BJ (cell line): ENCODE measurements at regions not wholly inside any gene's neighbourhood (a gene's known extent, or its start where the extent isn't known, plus 50 kb on each side); places are given as distances from the start of the nearest gene placed in this dataset.

Source experiments
- CTCF ChIA-PET: fragments of 350-600 bp; formaldehyde crosslinking; extraction: SDS; loops from one replicate; lab custom pipeline; 2021; ENCODE audit warnings: antibody characterized with exemption, inconsistent platforms; lab: Yijun Ruan, JAX
- POLR2A ChIA-PET: fragments of 300-600 bp; sonication (Branson Sonifier 250); formaldehyde crosslinking; extraction: SDS; loops from one replicate; lab custom pipeline; 2021; ENCODE audit warnings: antibody characterized with exemption; lab: Charles Lee
- DNase-seq: peaks from one replicate; pipeline ENCODE4 v3.0.0-alpha.2; 2011; ENCODE audit warnings: low read depth
- H3K27me3 ChIP-seq: 2 replicates; pipeline ENCODE4 v1.6.0; 2011; ENCODE audit warnings: low read length; ENCODE audit not compliant: control insufficient read depth, insufficient read depth
- H3K36me3 ChIP-seq: 2 replicates; pipeline ENCODE4 v1.5.1; 2011; ENCODE audit warnings: low read length; ENCODE audit not compliant: control insufficient read depth, insufficient read depth
- H3K4me3 ChIP-seq: 2 replicates; pipeline ENCODE4 v1.5.1; 2011; ENCODE audit warnings: low read depth, mild to moderate bottlenecking, control low read depth, low read length
- TF ChIP-seq, protein P1 (sequence below): IDR thresholded peaks from 2 replicates; pipeline ENCODE4 v1.5.1; 2011; ENCODE audit warnings: low read depth, mild to moderate bottlenecking, control low read depth, inconsistent platforms, low read length, moderate library complexity; ENCODE audit not compliant: insufficient read depth

DNA sequence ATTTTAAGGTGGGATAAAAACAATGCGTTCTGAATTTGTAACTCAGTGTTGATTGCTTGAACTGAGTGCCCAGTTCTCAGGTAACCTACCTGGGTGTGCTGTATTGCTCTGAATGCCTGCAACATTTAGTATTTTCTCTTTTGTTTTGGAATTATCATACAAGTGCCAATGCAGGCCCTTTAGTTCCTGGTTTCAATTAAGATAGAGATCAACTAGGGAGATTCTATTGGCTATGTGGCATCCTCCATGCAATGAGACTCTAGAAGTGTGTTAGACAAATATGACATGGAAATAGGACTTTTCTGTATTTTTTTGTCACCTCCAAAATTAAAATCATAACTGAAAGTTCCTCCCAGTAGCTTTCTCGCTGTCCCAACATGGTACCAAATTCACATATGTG is 438.7 kb upstream of the IGFBP7 start:
- TF ChIP-seq, protein P1, sequence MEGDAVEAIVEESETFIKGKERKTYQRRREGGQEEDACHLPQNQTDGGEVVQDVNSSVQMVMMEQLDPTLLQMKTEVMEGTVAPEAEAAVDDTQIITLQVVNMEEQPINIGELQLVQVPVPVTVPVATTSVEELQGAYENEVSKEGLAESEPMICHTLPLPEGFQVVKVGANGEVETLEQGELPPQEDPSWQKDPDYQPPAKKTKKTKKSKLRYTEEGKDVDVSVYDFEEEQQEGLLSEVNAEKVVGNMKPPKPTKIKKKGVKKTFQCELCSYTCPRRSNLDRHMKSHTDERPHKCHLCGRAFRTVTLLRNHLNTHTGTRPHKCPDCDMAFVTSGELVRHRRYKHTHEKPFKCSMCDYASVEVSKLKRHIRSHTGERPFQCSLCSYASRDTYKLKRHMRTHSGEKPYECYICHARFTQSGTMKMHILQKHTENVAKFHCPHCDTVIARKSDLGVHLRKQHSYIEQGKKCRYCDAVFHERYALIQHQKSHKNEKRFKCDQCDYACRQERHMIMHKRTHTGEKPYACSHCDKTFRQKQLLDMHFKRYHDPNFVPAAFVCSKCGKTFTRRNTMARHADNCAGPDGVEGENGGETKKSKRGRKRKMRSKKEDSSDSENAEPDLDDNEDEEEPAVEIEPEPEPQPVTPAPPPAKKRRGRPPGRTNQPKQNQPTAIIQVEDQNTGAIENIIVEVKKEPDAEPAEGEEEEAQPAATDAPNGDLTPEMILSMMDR: no peak
- H3K4me3 ChIP-seq: no peak overlapping the region
- DNase-seq: no peak
- H3K27me3 ChIP-seq: no peaks in the 10 kb centered on the region
- no peaks in the 10 kb centered on the region for H3K36me3 ChIP-seq
- ChIA-PET POLR2A (no interaction called here), CTCF (no interaction called here)

DNA sequence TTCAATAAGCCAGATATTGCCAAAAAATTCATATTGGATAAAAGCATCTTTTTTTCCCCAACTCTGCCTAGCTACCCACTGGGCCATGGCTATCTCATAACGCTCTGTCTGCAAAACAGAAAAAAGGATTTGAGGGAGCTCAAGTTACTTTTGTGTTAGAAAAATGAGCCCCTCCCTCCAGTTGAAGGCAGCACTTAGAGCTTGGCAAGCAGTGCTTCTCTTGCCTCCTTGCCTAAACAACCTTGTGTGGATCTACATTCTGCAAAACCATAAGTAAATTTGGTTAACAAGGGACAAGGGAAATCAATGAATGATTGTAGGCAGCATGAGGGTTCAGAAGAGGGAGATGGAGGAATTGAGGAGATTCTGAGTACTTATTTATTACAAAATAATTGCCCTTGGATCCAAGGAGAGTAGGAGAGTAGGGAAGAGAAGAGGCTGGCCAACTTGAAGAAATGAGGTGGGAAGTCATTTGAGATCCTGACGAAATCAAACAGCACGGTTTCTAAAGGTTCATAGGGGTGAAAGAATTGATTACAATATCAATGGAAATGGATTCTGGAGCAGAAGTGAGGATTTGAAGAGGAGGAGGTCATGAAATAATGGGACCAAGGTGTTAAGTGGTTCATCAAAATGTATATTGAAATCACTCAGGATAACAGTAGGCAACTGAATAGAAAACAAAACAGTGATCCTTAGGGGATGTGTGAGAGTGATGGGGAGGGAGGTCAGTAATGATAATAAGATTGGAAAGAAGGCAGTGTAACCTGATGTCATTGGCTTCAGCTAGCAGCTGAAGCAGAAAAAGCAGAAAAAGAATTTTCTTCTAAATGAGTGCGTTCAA is 434.8 kb upstream of the IGFBP7 start:
- H3K27me3 ChIP-seq: no peaks in the 10 kb centered on the region
- ChIA-PET POLR2A (no interaction called here), CTCF (interaction anchor here (0.9 kb wide), 1 partner anchor 381 kb away, joined by 4 read pairs; no protein-coding TSS in a partner anchor)
- H3K36me3 ChIP-seq: no peaks in the 10 kb centered on the region
- DNase-seq: no peak
- H3K4me3 ChIP-seq: no peak overlapping the region
- TF ChIP-seq, protein P1: no peak

DNA sequence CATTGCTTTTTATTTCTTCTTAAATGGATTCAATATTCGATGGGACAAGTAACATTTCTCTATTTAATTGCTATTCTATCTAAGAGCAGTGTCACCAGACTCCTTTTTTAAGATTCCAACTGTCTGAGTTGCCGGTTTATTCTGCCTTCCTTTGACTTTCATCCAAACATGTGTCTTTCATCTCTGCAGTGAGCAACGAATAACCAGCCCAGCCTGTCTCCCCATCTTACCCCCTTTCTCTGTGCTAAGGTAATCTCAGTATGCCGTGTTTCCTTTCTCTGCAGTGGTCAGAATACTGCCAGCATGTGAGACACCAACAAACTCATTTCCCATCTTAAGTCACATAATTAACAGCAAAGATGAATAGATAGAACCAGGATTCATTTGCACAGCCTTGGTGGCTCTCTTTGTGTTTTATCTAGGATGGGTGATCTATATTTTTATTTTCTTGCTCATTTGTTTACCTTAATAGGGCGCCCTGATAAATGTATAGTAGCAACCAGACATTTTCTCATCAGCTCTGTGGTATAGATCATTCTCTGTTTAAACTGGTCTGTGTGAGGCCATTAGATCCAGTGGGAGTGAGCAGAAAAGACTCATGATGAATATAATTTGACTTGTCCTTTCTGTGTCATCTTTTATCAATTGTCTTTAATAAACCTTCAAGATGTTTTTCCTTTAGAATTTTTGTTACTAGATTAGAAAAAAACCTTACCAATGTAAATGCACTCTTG is 394.8 kb upstream of the IGFBP7 start:
- TF ChIP-seq, protein P1: no peak
- POLR2A ChIA-PET: no interaction called here
- H3K4me3 ChIP-seq: no peak overlapping the region
- H3K36me3 ChIP-seq: no peaks in the 10 kb centered on the region
- no peaks in the 10 kb centered on the region; the same call in 1 of the 2 replicates for H3K27me3 ChIP-seq
- no peak for DNase-seq
- CTCF ChIA-PET: interaction anchor here (0.9 kb wide), 1 partner anchor 9 kb away, joined by 5 read pairs; no protein-coding TSS in a partner anchor

DNA sequence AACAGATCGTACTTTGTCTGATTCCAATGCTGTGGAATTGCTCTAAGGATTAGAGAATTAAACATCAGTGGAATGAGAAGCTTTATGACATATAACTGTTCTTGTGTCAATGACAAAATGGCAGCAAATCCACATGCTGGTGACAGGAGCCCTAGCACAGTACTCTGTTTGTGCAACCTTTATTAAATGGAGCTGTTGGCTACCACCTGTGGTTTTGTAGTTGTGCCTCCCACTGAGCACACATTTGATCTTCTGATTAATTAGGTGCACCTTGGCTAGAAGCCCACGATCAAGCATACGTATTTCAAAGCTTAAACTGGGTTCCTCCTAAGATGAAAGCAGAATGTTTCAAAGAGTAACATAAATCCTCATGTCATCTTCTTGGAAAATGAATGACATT is 394.0 kb upstream of the IGFBP7 start:
- Histone ChIP-seq H3K27me3 (no peaks in the 10 kb centered on the region; the same call in 1 of the 2 replicates), H3K36me3 (no peaks in the 10 kb centered on the region), H3K4me3 (no peak overlapping the region)
- TF ChIP-seq, protein P1: no peak
- POLR2A ChIA-PET: no interaction called here
- CTCF ChIA-PET: interaction anchor here (0.9 kb wide), 1 partner anchor 9 kb away, joined by 5 read pairs; no protein-coding TSS in a partner anchor
- no peak for DNase-seq

DNA sequence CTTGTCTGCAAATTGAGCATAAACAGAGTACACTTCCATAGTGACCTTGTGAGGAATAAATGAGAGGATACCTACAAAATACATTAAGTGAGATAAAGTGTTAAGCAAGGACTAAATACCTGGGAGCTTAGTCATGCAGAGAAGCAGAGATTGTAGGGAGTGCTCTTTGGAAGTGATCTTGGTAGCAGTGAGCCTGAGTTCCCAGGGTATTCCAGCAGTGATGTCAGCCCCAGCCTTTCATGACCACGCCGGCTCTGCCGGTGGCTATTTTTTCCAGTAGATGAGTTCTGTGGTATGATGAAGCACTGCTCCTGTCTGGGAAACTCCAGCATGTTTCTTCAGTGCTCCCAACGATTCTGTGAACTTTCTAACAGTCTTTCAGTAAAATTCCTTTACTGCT is 391.5 kb upstream of the IGFBP7 start:
- ChIA-PET CTCF (no interaction called here), POLR2A (no interaction called here)
- TF ChIP-seq, protein P1: no peak

More for the DNA sequence above, 391.5 kb upstream of the IGFBP7 start:
- Histone ChIP-seq H3K27me3 (no peaks in the 10 kb centered on the region; the same call in 1 of the 2 replicates), H3K4me3 (no peak overlapping the region), H3K36me3 (no peaks in the 10 kb centered on the region)
- no peak for DNase-seq
